HG03280 (cell line): ENCODE measurements at regions not wholly inside any gene's neighbourhood (a gene's known extent, or its start where the extent isn't known, plus 50 kb on each side); places are given as distances from the start of the nearest gene placed in this dataset.

ENCODE experiments used
- ATAC-seq: cut with Tn5 transposase; IDR thresholded peaks from one replicate; pipeline ENCODE4 v1.9.1; 2021; ENCODE audit warnings: mild to moderate bottlenecking, moderate library complexity; ENCODE audit not compliant: unreplicated experiment

DNA sequence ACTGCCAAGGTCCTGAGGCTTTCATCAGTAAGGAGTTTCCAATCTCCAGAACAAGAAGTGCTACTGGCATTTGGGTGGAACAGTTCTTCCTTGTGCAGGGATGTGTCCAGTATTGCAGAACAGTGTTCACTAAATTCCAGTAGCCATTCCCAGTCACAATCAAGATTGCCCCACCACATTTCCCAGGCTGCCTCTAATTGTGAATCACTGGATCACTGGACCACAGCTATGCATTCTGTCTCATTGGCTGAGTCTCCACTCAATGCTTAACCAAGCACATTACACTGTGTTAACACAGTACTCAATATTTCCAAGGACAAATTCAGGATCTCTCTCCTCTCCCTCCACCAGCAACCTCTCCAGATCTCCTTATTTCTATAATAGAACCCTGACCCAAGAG, 160.2 kb upstream of the CCDC150 start:
- ATAC-seq: no peak

DNA sequence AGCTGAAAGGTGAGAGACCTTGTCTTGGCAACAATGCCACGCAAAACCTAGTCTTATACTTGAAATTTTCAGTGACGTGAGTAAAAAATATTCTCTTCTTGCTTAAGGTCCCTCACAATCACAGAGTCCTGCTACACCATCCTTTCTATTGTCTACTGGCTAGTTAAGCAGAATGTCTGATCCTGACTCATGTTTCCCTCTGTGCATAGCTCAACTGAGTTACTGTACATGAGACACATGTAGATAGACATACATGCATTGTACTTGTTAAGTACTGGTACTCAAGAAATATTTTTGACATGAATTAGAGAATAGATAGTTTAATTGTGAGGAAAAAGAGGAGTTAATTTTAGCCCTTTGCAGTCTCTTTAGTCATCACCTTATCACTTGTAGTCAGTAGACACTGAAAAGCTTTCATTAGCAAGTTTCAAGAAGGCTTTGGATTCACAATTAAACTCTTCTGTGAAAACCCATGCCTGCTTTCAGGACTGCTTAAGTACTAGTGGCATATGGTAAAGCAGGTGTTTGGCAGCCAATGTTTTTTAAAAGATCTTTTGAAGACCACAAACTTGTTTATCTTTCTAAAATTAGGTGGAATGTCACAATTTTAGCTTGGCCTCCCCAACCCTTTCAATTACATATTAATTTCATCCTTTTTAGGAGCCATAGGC, 158.7 kb upstream of the CCDC150 start:
- no peak for ATAC-seq

DNA sequence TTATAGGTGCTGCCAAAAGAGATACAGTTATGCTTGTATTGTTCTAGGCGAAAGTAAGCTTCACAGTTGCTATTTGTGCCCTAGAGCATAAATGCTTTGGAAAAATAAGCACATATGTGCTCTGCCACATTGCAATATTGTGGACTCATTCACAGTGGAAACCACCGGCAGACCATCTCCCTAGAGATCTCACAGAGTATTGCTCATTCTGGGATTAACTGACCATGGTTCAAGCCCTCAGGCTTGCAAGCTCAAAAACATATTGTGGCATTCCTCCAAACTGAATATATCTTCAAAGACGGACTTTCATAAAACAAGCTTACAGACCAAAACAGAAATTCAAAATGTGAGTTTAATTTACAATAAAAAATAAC, 158.2 kb upstream of the CCDC150 start:
- ATAC-seq: no peak

DNA sequence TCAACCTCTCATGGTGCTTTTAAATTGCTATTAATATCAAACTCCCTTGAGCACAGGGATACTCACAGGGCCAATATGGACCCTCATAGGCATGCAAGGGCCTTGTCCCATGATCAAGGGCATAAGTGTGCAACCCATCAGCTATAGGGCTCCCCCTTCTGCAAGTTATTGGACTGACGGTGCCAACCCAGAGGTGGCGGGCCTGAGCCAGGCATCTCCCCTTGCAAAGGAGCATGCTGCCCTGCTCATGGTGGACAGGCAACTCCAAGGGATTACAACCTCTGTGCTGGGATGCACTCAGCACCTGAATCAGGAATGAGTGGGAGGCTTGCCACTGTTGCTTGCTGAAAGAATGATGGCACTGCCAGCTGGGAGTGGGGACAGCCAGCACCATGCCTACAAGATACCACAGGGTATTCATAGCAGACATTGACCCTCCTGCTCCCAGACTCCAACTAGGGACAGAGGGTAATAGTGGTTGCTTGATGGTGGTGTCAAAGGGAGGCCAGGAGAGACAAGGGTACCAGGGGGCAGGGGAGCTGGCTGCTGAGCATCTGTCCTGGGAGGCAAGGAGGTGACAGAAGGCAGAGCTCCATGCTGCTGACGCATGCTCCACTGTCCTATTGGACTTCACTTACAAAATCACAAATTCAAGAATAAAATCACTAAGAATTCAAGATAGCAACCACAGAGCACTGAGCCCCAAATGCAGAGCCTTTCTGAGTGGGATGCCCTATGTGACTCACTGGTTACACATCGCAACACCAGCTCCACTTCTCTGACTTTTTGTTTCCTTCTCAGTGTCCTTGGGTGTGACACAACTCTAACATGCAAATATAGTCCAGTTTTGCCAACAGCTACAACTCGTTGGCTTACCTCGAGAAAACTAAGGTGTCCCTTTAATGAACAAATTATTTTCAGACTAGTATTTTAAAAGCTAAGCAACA, 157.1 kb upstream of the CCDC150 start:
- ATAC-seq: no peak

DNA sequence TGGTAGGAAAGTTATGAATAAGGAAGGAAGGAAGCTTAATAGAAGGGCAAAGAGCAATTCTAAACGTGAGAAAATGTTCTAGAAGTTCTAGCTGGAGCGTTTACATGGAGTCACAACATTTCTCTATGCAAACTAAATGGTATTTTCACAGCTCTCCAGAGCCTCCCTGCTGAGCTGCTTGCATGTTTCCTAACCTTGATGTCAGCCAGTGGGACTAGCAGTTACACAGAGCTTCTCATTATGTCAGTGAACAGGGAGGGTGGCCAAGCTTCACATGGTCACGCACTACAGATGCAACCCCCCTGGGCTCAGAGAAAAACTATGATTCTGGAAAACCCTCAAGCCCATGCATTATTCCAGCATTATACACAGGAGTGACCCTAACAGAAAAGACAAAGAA, 153.4 kb upstream of the CCDC150 start:
- no peak for ATAC-seq

DNA sequence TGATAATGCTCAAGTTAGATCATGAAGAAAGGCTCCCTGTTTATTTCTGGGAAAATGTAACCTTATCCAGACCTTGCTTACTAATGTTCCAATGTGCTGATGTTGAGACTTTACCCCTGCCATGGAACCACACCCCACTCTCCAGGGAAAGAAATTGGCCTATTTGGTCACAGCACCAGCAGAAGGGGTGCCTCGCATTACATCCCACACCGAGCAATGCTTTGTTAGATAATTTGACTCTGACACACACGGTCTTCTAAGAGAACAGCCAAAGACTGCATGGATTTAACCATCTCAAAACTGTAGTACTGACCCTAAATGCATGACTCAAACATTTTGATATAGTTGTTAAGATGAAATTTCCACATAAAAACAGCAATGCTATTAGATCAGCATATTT, 152.1 kb upstream of the CCDC150 start:
- no peak for ATAC-seq

DNA sequence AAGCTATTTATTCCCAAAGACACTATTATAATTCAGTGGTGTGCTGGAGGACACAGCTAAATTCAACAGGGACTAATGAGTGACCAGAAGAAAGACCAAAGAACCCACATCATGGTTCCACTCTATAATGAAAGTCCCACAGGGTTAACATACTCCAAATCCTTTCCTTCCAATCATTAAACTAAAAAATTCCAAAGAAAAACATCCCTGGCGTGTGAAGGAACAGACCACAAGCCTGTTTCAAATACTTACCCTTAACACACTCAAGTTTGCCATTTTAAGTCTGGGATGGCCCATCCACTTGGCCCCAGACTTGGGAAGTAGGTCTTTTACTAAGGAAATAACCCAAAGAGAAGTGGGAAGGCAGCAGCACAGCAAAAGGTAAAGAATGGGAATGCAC, 150.1 kb upstream of the CCDC150 start:
- no peak for ATAC-seq

DNA sequence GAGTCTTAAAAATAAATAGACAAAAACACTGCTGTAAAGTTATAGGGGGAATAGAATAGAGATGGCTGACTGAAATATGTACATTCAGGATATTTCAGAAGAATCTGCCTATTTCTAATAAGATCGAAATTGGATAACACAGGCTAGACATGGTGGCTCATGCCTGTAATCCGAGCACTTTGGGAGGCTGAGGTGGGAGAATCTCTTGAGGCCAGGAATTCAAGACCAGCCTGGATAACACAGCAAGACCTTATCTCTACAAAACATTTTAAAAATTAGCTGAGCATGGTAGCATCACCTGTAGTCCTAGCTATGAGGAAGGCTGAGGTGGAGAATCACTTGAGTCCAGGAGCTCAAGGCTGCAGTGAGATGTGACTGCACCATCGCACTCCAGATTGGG, 146.6 kb upstream of the CCDC150 start:
- ATAC-seq: no peak

DNA sequence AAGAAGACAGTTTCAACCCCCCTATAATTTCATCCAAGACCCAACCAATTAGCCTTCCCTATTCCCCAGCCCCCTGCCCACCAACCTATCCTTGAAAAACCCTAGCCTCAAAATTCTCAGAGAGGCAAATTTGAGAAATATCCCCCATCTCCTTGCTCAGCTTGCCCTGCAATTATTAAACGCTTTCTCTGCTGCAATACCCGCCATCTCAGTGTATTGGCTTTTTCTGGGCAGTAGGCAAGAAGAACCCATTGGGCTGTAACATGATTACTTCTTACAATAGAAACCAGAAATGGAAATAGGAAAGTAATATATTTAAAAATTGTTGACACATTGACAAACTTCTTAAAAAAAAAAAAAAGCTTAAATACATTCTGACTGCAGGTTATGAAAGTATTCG, 140.6 kb upstream of the CCDC150 start:
- no peak for ATAC-seq

DNA sequence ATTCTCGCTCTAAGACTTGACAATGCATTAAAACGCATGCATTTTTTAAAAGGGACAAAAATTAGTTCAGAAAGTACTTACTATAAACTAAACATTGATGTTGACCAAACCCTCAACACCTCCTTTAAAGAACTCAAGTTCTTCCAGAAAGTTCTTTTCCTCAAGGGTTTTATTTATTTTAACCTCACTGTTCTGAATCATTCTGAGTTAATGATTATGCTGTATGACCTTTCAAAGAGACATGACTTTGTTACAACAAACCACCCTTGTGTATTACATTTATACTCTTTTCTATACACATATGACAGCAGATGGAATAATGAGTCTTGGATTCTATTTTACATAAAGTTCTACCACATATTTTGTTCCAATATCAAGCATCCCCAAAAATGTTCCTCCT, 139.8 kb upstream of the CCDC150 start:
- ATAC-seq: no peak

DNA sequence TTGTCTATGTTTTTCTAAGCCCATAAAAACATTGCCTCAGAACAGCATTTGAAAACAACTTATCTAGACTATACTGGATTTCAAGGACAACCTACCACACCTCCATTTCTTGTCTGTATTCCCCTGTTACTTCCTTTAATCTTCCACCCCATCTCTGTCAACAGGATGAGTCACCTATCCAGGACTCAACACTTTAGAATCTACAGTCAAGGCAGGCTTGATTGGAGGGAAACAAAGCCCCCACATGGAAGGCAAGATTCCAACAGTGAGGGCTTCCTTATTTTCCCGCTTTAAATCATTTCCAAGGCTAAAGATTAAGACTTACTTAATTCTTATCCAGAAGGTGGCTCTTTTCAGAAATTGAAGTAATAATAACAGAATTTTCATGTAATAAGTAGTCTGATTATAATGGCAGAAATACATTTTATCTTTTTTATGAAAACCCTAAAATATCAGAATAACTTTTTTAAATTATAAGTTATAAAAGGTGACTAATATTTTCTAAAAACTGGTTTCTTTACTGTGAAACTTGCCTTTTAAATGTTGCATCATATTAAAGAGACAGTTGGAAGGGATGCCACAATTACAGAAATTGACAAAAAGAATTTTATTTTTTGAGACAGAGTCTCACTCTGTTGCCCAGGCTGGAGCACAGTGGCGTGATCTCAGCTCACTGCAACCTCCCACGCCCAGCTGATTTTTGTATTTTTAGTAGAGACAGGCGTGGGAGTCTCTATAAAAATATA, 138.7 kb upstream of the CCDC150 start:
- no peak for ATAC-seq

DNA sequence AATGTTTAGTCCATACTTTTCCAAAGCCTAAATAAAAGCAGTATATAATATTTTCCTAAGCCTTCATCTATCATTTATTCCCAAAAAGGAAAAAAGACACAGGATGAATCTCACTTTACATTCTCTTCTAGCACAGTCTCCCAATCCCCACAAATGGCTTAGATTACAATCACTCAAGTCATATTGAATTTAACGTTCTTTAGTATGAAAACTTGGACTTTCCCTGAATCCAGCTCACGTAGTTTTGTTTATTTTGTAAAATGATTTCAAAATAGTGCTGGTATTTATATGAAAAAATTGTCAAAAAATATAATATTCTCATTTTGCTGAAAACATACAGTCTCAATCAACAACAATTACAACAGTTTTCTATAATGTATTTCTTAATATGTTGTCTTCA, 137.7 kb upstream of the CCDC150 start:
- ATAC-seq: no peak

DNA sequence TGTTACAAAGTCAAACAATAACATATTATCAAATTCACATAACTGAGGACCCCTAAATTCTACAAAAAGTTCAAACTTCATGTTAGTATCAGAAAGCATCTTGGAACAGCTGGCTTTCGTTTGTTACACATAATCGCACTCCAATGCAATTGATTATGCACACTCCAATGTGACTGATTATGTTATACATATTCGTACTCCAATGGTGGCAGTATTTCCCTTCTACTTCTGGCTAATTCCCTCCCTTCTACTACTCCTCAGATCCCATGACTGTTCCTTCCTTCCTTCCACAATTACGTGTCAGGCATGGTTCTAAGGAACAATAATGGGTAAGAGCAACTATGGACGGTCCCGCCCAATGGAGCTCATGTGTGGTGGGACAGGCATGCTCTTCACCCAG, 137.1 kb upstream of the CCDC150 start:
- no peak for ATAC-seq

DNA sequence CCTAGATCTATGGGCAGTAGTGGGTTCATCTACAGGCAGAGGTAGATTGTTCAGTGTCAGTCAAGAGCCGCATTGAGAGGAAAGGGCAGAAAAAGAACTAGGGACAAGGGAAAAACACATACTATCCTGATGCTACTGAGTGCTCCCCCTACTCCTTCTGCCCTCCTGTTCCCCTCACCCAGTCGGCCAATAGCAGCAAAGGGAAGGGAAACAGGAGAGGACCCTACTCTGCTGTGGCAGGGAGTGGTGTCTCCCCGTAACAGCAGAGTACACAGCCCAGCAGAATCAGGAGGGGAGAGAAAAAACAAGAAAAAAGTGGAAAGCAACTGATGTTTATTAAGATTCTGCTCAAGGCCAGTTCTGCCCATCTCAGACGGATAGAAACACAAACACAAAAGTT, 136.1 kb upstream of the CCDC150 start:
- no peak for ATAC-seq

DNA sequence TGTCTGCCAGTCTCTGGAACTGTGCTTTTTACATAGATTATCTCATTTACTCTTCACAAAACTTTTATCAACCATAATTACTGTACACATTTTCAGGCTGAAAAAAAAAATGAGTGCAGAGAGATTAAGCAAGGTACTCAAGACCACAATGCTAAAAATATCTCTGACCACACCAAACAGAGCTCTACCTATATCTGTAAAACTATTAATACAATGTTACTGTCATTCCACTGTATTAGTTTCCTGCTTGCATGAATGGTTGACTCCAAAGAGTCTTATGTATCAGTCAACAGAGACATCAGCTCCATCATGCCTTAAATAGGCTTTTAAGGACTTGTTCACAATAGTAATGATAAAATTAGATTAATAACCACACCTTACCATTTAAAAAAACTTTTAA, 134.7 kb upstream of the CCDC150 start:
- no peak for ATAC-seq

DNA sequence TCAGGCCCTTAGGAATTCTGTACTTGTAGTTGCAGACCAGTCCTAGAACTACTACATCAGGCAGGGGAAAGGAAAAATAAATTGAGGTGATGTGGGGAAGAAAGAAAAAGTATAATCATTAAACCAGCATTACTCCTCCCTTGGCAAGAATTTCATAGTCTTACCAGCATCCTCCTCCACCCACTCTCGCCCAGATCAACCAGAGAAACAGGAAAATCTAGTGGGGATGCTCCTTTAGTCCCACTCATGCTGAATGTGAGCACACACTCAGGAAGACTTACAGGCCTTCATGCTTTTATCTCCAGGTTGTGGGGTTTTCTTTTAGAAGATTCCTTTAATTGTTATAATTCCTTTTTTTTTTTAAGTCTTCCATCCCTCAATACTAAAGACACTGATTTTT, 129.3 kb upstream of the CCDC150 start:
- no peak for ATAC-seq

DNA sequence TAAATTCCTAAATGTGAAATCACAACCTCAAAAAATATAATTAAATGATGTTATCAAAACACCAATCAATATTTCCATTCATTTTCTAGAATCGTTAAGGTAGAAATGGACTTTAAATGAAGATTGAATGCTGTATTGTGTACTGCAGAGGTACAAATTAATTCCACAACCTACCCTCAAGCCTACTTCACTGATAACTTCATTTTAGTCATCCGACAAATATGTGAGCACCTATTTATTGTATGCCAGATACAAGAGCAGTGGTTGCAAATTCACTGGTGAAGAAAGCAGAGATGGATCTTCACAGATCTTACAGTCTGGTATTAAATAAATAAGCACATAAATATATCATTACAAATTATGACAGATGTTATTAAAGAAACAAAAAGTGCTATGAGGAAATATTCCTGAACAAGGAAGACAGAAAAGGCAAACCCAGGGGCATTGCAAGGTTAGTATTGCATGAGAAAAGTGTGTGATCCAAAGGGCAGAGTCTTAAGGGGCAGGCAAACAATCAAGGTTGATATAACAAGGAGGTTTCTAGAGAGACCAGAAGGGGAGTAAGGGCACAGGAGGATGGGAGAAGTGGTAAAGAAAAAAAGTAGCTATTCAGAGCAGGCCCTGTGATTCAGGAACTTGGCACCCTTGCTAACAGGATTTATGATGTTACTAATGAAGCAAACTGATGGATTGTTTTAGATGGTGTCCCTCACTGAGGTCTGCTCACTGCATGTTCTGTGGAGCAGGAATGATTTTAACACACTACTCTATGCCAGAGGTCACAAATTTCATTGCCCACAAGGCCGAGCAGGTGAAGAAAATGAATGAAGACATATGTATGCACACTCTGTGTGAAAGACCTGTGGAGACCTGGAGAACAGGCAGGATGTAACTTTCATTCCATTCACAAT, 128.0 kb upstream of the CCDC150 start:
- no peak for ATAC-seq

DNA sequence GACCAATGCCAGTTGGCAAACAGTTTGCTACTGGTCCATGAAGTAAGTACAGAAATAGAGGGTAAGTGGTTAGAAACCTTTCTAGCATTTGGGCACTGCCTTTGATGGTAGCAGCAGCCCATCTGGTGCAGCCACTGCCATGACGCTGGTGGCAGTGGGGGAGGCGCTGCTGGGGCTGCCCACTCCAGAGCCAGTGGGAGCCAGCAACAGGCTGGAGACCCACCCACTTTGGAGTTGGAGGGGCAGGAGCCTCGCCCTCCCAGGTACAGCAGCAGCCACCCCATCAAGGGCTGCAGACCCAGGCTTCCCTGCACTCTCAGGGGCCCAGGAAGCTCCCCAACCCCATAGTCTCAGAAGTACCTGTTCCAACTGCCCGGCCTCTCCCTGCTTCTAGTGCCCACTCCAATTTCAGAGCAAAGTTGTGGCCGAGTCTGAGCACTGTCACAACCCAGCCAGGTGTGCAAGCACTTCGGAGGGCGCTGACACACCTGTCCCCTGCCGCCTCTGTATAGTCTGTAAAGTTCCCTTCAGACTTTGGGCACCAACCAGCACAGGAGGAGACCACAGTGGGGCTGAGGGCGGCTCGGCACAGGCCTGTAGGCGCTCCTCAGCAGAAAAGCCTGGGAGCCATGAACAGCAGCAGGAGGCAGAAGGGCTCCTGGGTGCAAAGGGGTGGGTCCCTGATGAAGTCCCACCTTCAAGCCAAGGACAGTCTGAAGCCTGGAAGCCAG, 125.6 kb upstream of the CCDC150 start:
- no peak for ATAC-seq

DNA sequence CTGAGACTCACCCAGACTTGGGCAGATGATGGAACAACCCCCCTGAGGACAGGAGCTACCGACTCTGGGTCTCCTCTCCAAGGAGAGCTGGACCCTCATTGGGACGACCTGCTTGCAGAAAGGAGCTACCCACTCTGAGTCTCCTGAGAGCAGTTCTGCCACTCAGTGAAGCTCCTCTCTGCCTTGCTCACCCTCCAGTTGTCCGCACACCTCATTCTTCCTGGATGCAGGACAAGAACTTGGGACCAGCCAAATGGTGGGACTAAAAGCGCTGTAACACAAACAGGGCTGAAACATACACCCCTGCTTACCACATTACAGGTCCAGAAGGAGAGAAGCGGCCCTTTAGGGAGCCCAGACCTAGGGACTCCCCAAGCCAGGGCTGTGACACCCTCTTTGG, 124.9 kb upstream of the CCDC150 start:
- no peak for ATAC-seq

DNA sequence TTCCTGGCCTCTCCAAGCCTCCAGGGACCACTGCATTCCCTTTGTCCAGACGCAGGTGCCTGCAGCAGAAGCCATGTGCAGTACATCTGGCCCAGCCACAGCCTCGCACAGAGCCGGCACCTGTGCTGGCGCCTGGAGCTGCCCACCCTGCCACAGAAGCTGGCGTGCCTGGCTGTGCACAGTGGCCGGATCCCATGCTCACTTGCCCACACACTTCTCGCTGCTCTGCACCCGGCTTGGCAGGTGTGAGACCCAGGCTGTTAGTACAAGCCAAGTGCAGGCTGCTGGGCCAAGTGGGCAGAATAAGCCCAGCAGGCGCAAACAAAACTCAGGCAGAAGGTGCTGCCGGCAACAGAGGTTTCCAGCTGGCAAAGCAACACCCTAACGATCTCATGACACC, 124.5 kb upstream of the CCDC150 start:
- ATAC-seq: no peak
